SK-N-SH (cell line): ENCODE measurements at regions not wholly inside any gene's neighbourhood (a gene's known extent, or its start where the extent isn't known, plus 50 kb on each side); places are given as distances from the start of the nearest gene placed in this dataset.

Experiments used
- CTCF ChIA-PET: fragments of 300-600, 350-600 bp; formaldehyde crosslinking; extraction: SDS; loops from one replicate; lab custom pipeline; 2021; lab: Yijun Ruan, JAX
- POLR2A ChIA-PET: fragments of 350-600 bp; sonication (Branson Sonifier 250); formaldehyde crosslinking; extraction: SDS; loops from one replicate; lab custom pipeline; 2020; ENCODE audit warnings: antibody characterized with exemption, inconsistent platforms; lab: Yijun Ruan, JAX
- DNase-seq: peaks from one replicate; pipeline ENCODE4 v3.0.0; 2012
- H2AFZ ChIP-seq: fragments of 200-600 bp; sonication (generic); 2 replicates; pipeline ENCODE4 v1.8.1; 2016; ENCODE audit warnings: antibody characterized with exemption, mild to moderate bottlenecking, low read depth
- H3F3A ChIP-seq: fragments of 200-600 bp; sonication (generic); replicated peaks from 2 replicates; pipeline ENCODE3; 2016; ENCODE audit warnings: antibody characterized with exemption, mild to moderate bottlenecking; ENCODE audit not compliant: insufficient read depth
- H3K27ac ChIP-seq, 2 experiments: fragments of 200-500 bp in 1 of 2; fragments of 200-600 bp in 1 of 2; sonication (Bioruptor generic) in 1 of 2; sonication (generic), shearing (Covaris generic) in 1 of 2; 2 replicates each; pipeline versions ENCODE4 v1.5.1 to v1.6.1; 2014 to 2016; ENCODE audit warnings: low read depth in 2 of 2, inconsistent platforms in 1 of 2, low read length in 1 of 2, mild to moderate bottlenecking in 1 of 2, mixed read lengths in 1 of 2
- H3K27me3 ChIP-seq: fragments of 200-600 bp; sonication (generic), shearing (Covaris generic); 2 replicates; pipeline ENCODE4 v1.6.1; 2016; ENCODE audit warnings: mixed run types; ENCODE audit not compliant: insufficient read depth
- H3K36me3 ChIP-seq, 2 experiments: fragments of 200-500 bp in 1 of 2; fragments of 200-600 bp in 1 of 2; sonication (Bioruptor generic) in 1 of 2; sonication (generic) in 1 of 2; replicated peaks in 1 of 2; 2 replicates each; pipeline versions ENCODE3 to v1.5.1; 2014 to 2016; ENCODE audit warnings: low read length in 1 of 2, mild to moderate bottlenecking in 1 of 2; ENCODE audit not compliant: insufficient read depth in 2 of 2, control insufficient read depth in 1 of 2
- H3K4me1 ChIP-seq, 2 experiments: fragments of 200-500 bp in 1 of 2; fragments of 200-600 bp in 1 of 2; sonication (Bioruptor generic) in 1 of 2; sonication (generic), shearing (Covaris generic) in 1 of 2; 2 replicates each; pipeline versions ENCODE4 v1.5.1 to v1.6.1; 2014 to 2016; ENCODE audit warnings: low read depth in 1 of 2, low read length in 1 of 2, mixed run types in 1 of 2; ENCODE audit not compliant: insufficient read depth in 2 of 2, control insufficient read depth in 1 of 2
- H3K4me2 ChIP-seq: fragments of 200-600 bp; sonication (generic), shearing (Covaris generic); 2 replicates; pipeline ENCODE4 v1.6.1; 2017; ENCODE audit warnings: mixed run types
- H3K4me3 ChIP-seq, 2 experiments: fragments of 200-500 bp in 1 of 2; fragments of 200-600 bp in 1 of 2; sonication (Bioruptor generic) in 1 of 2; sonication (generic), shearing (Covaris generic) in 1 of 2; 2 replicates each; pipeline versions ENCODE4 v1.5.1 to v1.8.1; 2014 to 2016; ENCODE audit warnings: low read depth in 2 of 2, inconsistent platforms in 1 of 2, low read length in 1 of 2, mild to moderate bottlenecking in 1 of 2, mixed read lengths in 1 of 2, moderate library complexity in 1 of 2
- H3K79me2 ChIP-seq: fragments of 200-600 bp; sonication (generic); 2 replicates; pipeline ENCODE4 v1.8.1; 2017; ENCODE audit warnings: mild to moderate bottlenecking; ENCODE audit not compliant: insufficient read depth
- H3K9ac ChIP-seq: fragments of 200-600 bp; sonication (generic); 2 replicates; pipeline ENCODE4 v1.6.1; 2017; ENCODE audit warnings: mixed run types
- H3K9me2 ChIP-seq: fragments of 200-600 bp; sonication (generic); 2 replicates; pipeline ENCODE4 v1.6.1; 2017; ENCODE audit warnings: mixed run types
- H3K9me3 ChIP-seq: fragments of 200-600 bp; sonication (generic); 2 replicates; pipeline ENCODE4 v1.6.1; 2017; ENCODE audit warnings: mixed run types, mild to moderate bottlenecking, moderate library complexity
- H4K20me1 ChIP-seq: fragments of 200-600 bp; sonication (generic); 2 replicates; pipeline ENCODE4 v1.6.1; 2017; ENCODE audit warnings: mild to moderate bottlenecking, mixed run types; ENCODE audit not compliant: insufficient read depth
- CHD2 ChIP-seq: fragments of 150-350 bp; IDR thresholded peaks from 2 replicates; pipeline ENCODE4 v1.6.1; 2018; ENCODE audit warnings: low read length; ENCODE audit not compliant: partially characterized antibody
- EP300 ChIP-seq, 2 experiments: IDR thresholded peaks; 2 replicates each; pipeline versions ENCODE4 v1.4.0 to v1.6.1; 2012; ENCODE audit warnings: borderline replicate concordance in 1 of 2, low read depth in 1 of 2, low read length in 1 of 2
- FOSL2 ChIP-seq: IDR thresholded peaks from 2 replicates; pipeline ENCODE4 v1.4.0; 2012; ENCODE audit warnings: low read depth, mild to moderate bottlenecking, moderate library complexity, borderline replicate concordance
- FOXM1 ChIP-seq: IDR thresholded peaks from 2 replicates; pipeline ENCODE4 v1.4.0; 2012; ENCODE audit warnings: low read depth, mild to moderate bottlenecking
- JUND ChIP-seq: IDR thresholded peaks from 2 replicates; pipeline ENCODE4 v1.4.0; 2012
- MEF2A ChIP-seq: IDR thresholded peaks from 2 replicates; pipeline ENCODE4 v1.4.0; 2012; ENCODE audit warnings: low read depth, borderline replicate concordance
- MXI1 ChIP-seq: IDR thresholded peaks from 2 replicates; pipeline ENCODE4 v1.6.1; 2012; ENCODE audit warnings: mild to moderate bottlenecking, low read depth, low read length, improper control_type of control experiment
- NRF1 ChIP-seq: IDR thresholded peaks from 2 replicates; pipeline ENCODE4 v1.6.1; 2012; ENCODE audit warnings: low read depth, mild to moderate bottlenecking, low read length
- POLR2AphosphoS5 ChIP-seq: IDR thresholded peaks from 2 replicates; pipeline ENCODE4 v1.6.1; 2012; ENCODE audit warnings: low read depth, low read length
- RAD21 ChIP-seq: IDR thresholded peaks from 2 replicates; pipeline ENCODE4 v1.6.1; 2012; ENCODE audit warnings: mild to moderate bottlenecking, low read length
- RXRA ChIP-seq: IDR thresholded peaks from 2 replicates; pipeline ENCODE4 v1.4.0; 2012; ENCODE audit warnings: low read depth, mild to moderate bottlenecking, borderline replicate concordance
- SMC3 ChIP-seq: IDR thresholded peaks from 2 replicates; pipeline ENCODE4 v1.6.1; 2012; ENCODE audit warnings: low read depth, low read length, improper control_type of control experiment
- TAF1 ChIP-seq: IDR thresholded peaks from 2 replicates; pipeline ENCODE4 v1.6.1; 2012; ENCODE audit warnings: low read depth, mild to moderate bottlenecking, low read length, moderate library complexity, borderline replicate concordance
- TEAD4 ChIP-seq: IDR thresholded peaks from 2 replicates; pipeline ENCODE4 v1.4.0; 2012; ENCODE audit warnings: mild to moderate bottlenecking, borderline replicate concordance; ENCODE audit not compliant: insufficient read depth
- YY1 ChIP-seq: IDR thresholded peaks from 2 replicates; pipeline ENCODE4 v1.4.0; 2012; ENCODE audit warnings: low read depth, mild to moderate bottlenecking
- WGBS: methylation state at CpG from one replicate; pipeline ENCODE4 v1.1.6; 2017; ENCODE audit warnings: low lambda C conversion rate; 5-methylcytosine and 5-hydroxymethylcytosine counted together
- TF ChIP-seq, protein P1 (sequence below): IDR thresholded peaks from 2 replicates; pipeline ENCODE4 v1.4.0; 2012; ENCODE audit warnings: low read depth, borderline replicate concordance
- TF ChIP-seq, protein P2 (sequence below): IDR thresholded peaks from 2 replicates; pipeline ENCODE4; 2012
- TF ChIP-seq, protein P3 (sequence below): IDR thresholded peaks from 2 replicates; pipeline ENCODE4 v1.6.1; 2012; ENCODE audit warnings: mild to moderate bottlenecking, low read depth, low read length, moderate library complexity
- TF ChIP-seq, protein P4 (sequence below): IDR thresholded peaks from 2 replicates; pipeline ENCODE4 v1.4.0; 2012; ENCODE audit warnings: low read depth, borderline replicate concordance
- TF ChIP-seq, protein P5 (sequence below): fragments of 200-600 bp; sonication (generic); IDR thresholded peaks from 2 replicates; pipeline ENCODE4 v1.6.1; 2017; ENCODE audit warnings: antibody characterized with exemption, mild to moderate bottlenecking, moderate library complexity

DNA sequence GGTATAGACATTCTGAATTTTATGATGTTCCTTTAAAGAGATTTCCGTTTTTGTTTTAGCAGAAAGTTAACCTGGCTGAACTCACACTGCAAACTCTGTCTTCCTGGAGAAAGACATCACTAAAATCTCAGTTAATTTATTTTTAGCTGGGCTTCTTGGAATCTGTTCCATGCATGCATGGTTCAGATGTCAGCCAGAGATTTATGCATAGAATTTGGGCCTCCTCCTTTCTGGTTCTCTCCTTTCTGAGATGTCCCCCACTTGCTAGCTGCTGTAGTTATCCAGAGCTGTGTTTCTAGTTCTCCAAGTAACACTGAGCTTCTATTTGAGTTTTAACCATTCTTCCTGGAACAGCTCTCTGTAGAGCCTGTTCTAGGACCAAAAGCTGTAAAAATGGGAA lies 77.3 kb upstream of the TANC2 start:
- WGBS = 89% methylated on average over 1 of the region's 1 CpG
- H2AFZ ChIP-seq = no peak overlapping the region
- H3F3A ChIP-seq = peaks cover 20% of the 10 kb centered on the region
- H3K9me2 ChIP-seq = no peaks in the 10 kb centered on the region
- no peak overlapping the region for H3K27ac ChIP-seq
- no peaks in the 10 kb centered on the region for H3K9me3 ChIP-seq
- H3K4me3 ChIP-seq = no peak overlapping the region
- POLR2A ChIA-PET = no interaction called here
- H3K9ac ChIP-seq = no peak overlapping the region
- H4K20me1 ChIP-seq = no peaks in the 10 kb centered on the region
- no peaks in the 10 kb centered on the region for H3K79me2 ChIP-seq
- no peaks in the 10 kb centered on the region for H3K36me3 ChIP-seq
- H3K27me3 ChIP-seq = no peaks in the 10 kb centered on the region
- CTCF ChIA-PET = interaction anchor here (0.6 to 1.6 kb wide), 5 partner anchors 9 to 1177 kb away, joined by 3 to 5 read pairs (median 3); no protein-coding TSS in a partner anchor
- no peak for DNase-seq
- H3K4me1 ChIP-seq = peaks cover 3 to 19% of the 10 kb centered on the region in 2 experiments
- TF ChIP-seq SMC3 (no peak), JUND (no peak), TEAD4 (no peak), FOSL2 (no peak), TAF1 (no peak), MEF2A (no peak), MXI1 (no peak), RAD21 (no peak), RXRA (no peak), NRF1 (no peak), YY1 (no peak), EP300 (IDR thresholded peaks at IDR 0.05; ENCODE audit: borderline replicate concordance in 1 of 2, low read depth in 1 of 2, low read length in 1 of 2) (no peak), POLR2AphosphoS5 (no peak), FOXM1 (no peak), CHD2 (no peak)
- TF ChIP-seq, protein P1, sequence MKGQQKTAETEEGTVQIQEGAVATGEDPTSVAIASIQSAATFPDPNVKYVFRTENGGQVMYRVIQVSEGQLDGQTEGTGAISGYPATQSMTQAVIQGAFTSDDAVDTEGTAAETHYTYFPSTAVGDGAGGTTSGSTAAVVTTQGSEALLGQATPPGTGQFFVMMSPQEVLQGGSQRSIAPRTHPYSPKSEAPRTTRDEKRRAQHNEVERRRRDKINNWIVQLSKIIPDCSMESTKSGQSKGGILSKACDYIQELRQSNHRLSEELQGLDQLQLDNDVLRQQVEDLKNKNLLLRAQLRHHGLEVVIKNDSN = no peak
- TF ChIP-seq, protein P2, sequence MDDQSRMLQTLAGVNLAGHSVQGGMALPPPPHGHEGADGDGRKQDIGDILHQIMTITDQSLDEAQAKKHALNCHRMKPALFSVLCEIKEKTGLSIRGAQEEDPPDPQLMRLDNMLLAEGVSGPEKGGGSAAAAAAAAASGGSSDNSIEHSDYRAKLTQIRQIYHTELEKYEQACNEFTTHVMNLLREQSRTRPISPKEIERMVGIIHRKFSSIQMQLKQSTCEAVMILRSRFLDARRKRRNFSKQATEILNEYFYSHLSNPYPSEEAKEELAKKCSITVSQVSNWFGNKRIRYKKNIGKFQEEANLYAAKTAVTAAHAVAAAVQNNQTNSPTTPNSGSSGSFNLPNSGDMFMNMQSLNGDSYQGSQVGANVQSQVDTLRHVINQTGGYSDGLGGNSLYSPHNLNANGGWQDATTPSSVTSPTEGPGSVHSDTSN = no peak
- TF ChIP-seq, protein P3, sequence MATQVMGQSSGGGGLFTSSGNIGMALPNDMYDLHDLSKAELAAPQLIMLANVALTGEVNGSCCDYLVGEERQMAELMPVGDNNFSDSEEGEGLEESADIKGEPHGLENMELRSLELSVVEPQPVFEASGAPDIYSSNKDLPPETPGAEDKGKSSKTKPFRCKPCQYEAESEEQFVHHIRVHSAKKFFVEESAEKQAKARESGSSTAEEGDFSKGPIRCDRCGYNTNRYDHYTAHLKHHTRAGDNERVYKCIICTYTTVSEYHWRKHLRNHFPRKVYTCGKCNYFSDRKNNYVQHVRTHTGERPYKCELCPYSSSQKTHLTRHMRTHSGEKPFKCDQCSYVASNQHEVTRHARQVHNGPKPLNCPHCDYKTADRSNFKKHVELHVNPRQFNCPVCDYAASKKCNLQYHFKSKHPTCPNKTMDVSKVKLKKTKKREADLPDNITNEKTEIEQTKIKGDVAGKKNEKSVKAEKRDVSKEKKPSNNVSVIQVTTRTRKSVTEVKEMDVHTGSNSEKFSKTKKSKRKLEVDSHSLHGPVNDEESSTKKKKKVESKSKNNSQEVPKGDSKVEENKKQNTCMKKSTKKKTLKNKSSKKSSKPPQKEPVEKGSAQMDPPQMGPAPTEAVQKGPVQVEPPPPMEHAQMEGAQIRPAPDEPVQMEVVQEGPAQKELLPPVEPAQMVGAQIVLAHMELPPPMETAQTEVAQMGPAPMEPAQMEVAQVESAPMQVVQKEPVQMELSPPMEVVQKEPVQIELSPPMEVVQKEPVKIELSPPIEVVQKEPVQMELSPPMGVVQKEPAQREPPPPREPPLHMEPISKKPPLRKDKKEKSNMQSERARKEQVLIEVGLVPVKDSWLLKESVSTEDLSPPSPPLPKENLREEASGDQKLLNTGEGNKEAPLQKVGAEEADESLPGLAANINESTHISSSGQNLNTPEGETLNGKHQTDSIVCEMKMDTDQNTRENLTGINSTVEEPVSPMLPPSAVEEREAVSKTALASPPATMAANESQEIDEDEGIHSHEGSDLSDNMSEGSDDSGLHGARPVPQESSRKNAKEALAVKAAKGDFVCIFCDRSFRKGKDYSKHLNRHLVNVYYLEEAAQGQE = no peak
- TF ChIP-seq, protein P4, sequence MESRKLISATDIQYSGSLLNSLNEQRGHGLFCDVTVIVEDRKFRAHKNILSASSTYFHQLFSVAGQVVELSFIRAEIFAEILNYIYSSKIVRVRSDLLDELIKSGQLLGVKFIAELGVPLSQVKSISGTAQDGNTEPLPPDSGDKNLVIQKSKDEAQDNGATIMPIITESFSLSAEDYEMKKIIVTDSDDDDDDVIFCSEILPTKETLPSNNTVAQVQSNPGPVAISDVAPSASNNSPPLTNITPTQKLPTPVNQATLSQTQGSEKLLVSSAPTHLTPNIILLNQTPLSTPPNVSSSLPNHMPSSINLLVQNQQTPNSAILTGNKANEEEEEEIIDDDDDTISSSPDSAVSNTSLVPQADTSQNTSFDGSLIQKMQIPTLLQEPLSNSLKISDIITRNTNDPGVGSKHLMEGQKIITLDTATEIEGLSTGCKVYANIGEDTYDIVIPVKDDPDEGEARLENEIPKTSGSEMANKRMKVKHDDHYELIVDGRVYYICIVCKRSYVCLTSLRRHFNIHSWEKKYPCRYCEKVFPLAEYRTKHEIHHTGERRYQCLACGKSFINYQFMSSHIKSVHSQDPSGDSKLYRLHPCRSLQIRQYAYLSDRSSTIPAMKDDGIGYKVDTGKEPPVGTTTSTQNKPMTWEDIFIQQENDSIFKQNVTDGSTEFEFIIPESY = no peak
- TF ChIP-seq, protein P5, sequence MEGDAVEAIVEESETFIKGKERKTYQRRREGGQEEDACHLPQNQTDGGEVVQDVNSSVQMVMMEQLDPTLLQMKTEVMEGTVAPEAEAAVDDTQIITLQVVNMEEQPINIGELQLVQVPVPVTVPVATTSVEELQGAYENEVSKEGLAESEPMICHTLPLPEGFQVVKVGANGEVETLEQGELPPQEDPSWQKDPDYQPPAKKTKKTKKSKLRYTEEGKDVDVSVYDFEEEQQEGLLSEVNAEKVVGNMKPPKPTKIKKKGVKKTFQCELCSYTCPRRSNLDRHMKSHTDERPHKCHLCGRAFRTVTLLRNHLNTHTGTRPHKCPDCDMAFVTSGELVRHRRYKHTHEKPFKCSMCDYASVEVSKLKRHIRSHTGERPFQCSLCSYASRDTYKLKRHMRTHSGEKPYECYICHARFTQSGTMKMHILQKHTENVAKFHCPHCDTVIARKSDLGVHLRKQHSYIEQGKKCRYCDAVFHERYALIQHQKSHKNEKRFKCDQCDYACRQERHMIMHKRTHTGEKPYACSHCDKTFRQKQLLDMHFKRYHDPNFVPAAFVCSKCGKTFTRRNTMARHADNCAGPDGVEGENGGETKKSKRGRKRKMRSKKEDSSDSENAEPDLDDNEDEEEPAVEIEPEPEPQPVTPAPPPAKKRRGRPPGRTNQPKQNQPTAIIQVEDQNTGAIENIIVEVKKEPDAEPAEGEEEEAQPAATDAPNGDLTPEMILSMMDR = no peak
- no peak overlapping the region for H3K4me2 ChIP-seq
